ENCODE measurements at regions not wholly inside any gene's neighbourhood (a gene's known extent, or its start where the extent isn't known, plus 50 kb on each side); places are given as distances from the start of the nearest gene placed in this dataset.

DNA sequence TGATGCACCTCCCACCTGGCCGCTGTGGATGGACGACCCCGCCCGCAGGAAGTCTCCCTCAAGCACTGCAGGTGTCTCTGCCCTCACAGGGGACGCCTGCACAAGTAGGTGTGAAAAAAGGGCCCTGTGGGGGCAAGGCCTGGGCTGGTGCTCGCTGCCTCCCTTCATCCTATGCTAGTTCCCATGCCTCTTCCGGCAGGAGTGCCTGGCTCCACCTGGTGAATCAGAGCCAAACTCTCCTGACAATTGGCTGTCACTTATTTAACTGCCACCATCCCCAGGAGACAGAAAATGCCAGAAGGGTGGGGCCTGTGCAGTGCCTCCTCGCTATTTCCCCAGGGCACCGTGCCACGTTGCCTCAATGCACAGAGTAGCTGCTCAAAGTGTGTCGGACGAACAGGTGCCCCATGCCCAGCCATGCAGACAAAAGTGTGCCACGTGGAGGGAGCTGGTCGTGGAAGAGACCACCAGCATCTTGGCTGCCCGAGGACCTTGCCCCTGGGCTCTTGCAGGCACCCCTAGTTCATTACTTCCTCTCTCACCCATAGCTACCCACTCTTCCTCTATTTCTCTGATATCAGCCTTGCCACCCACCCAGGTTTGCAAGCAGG lies 170.7 kb downstream of the SEC14L1 start:
- H3K4me3 ChIP-seq (IDR thresholded peaks at IDR 0.05; ENCODE audit: insufficient read depth, low read depth, low read length) = no peak overlapping the region
- H3K36me3 ChIP-seq (ENCODE audit: insufficient read depth) = no peaks in the 10 kb centered on the region

DNA sequence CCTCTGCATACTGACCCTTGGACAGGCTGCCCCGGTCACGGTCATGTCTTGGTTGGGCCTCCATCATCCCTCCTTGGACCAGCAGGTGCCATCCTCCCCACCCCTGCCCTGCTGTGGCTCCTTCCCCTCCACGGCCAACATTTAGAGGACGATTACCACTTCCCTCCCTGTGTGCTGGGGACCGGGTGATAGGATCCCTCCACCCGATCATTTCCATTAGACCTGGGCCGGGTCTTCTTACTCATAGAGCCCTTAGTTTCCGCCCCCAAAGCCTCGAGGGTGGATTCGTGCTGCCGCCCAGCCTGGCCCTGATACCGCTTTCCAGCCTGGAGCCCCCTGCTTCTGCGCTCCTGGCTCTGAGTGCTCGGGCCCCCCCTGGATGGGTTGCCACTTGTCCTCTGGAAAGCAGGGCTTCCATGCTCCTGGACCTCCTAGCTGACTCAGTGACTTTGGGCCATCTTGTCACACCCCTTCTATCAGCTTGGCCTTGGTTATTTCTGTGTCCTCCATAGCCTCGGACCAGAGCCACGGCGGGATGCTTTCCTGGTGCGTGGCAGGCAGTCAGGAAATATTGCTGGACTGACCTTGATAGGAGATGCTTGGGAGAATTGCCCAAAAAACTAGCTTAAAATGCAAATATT lies 171.4 kb downstream of the SEC14L1 start:
- H3K4me1 ChIP-seq (ENCODE audit: low read depth, poor library complexity, severe bottlenecking) = no peaks in the 10 kb centered on the region
- H4K20me1 ChIP-seq (ENCODE audit: insufficient read depth) = no peaks in the 10 kb centered on the region
- no peak overlapping the region for H2AFZ ChIP-seq (ENCODE audit: low read depth)

More for the DNA sequence above, 170.7 kb downstream of the SEC14L1 start:
- Histone ChIP-seq H4K20me1 (ENCODE audit: insufficient read depth) (no peaks in the 10 kb centered on the region), H3K79me2 (ENCODE audit: insufficient read depth, low read depth) (no peaks in the 10 kb centered on the region), H2AFZ (ENCODE audit: low read depth) (no peak overlapping the region), H3K4me1 (ENCODE audit: low read depth, poor library complexity, severe bottlenecking) (no peaks in the 10 kb centered on the region), H3K9ac (no peak overlapping the region), H3K27ac (no peak overlapping the region), H3K4me2 (no peak overlapping the region), H3K27me3 (ENCODE audit: insufficient read depth, low read depth) (no peaks in the 10 kb centered on the region)
- TF ChIP-seq, protein P1, sequence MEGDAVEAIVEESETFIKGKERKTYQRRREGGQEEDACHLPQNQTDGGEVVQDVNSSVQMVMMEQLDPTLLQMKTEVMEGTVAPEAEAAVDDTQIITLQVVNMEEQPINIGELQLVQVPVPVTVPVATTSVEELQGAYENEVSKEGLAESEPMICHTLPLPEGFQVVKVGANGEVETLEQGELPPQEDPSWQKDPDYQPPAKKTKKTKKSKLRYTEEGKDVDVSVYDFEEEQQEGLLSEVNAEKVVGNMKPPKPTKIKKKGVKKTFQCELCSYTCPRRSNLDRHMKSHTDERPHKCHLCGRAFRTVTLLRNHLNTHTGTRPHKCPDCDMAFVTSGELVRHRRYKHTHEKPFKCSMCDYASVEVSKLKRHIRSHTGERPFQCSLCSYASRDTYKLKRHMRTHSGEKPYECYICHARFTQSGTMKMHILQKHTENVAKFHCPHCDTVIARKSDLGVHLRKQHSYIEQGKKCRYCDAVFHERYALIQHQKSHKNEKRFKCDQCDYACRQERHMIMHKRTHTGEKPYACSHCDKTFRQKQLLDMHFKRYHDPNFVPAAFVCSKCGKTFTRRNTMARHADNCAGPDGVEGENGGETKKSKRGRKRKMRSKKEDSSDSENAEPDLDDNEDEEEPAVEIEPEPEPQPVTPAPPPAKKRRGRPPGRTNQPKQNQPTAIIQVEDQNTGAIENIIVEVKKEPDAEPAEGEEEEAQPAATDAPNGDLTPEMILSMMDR (conservative IDR thresholded peaks at IDR 0.05; ENCODE audit: low read depth, low read length) = no peak

GRCh38 chr17:77312786-77313599 lies 172.2 kb downstream of the SEC14L1 start:
- Histone ChIP-seq H3K36me3 (ENCODE audit: insufficient read depth) (no peaks in the 10 kb centered on the region), H3K27ac (no peak overlapping the region), H3K4me2 (no peak overlapping the region), H3K79me2 (ENCODE audit: insufficient read depth, low read depth) (no peaks in the 10 kb centered on the region), H2AFZ (ENCODE audit: low read depth) (no peak overlapping the region), H3K4me3 (IDR thresholded peaks at IDR 0.05; ENCODE audit: insufficient read depth, low read depth, low read length) (no peak overlapping the region), H3K4me1 (ENCODE audit: low read depth, poor library complexity, severe bottlenecking) (no peaks in the 10 kb centered on the region), H3K9ac (no peak overlapping the region), H4K20me1 (ENCODE audit: insufficient read depth) (no peaks in the 10 kb centered on the region), H3K27me3 (ENCODE audit: insufficient read depth, low read depth) (no peaks in the 10 kb centered on the region)
- TF ChIP-seq, protein P1 (conservative IDR thresholded peaks at IDR 0.05; ENCODE audit: low read depth, low read length) = no peak

More for the DNA sequence above, 171.4 kb downstream of the SEC14L1 start:
- H3K27me3 ChIP-seq (ENCODE audit: insufficient read depth, low read depth) = no peaks in the 10 kb centered on the region
- no peak overlapping the region for H3K9ac ChIP-seq
- no peak overlapping the region for H3K27ac ChIP-seq
- no peaks in the 10 kb centered on the region for H3K79me2 ChIP-seq (ENCODE audit: insufficient read depth, low read depth)
- H3K4me2 ChIP-seq = no peak overlapping the region
- no peak overlapping the region for H3K4me3 ChIP-seq (IDR thresholded peaks at IDR 0.05; ENCODE audit: insufficient read depth, low read depth, low read length)
- TF ChIP-seq, protein P1 (conservative IDR thresholded peaks at IDR 0.05; ENCODE audit: low read depth, low read length) = no peak
- no peaks in the 10 kb centered on the region for H3K36me3 ChIP-seq (ENCODE audit: insufficient read depth)

- no peaks in the 10 kb centered on the region for H3K36me3 ChIP-seq (ENCODE audit: insufficient read depth)
- TF ChIP-seq, protein P1 (conservative IDR thresholded peaks at IDR 0.05; ENCODE audit: low read depth, low read length) = no peak
- H3K9ac ChIP-seq = no peak overlapping the region
- no peaks in the 10 kb centered on the region for H4K20me1 ChIP-seq (ENCODE audit: insufficient read depth)
- H3K27me3 ChIP-seq (ENCODE audit: insufficient read depth, low read depth) = no peaks in the 10 kb centered on the region
- no peak overlapping the region for H2AFZ ChIP-seq (ENCODE audit: low read depth)
- peaks cover 3% of the 10 kb centered on the region for H3K4me1 ChIP-seq (ENCODE audit: low read depth, poor library complexity, severe bottlenecking)
- no peak overlapping the region for H3K27ac ChIP-seq
- no peak overlapping the region for H3K4me3 ChIP-seq (IDR thresholded peaks at IDR 0.05; ENCODE audit: insufficient read depth, low read depth, low read length)
- H3K79me2 ChIP-seq (ENCODE audit: insufficient read depth, low read depth) = no peaks in the 10 kb centered on the region
- H3K4me2 ChIP-seq = no peak overlapping the region
Measured at GRCh38 chr17:77313831-77314230, 173.1 kb downstream of the SEC14L1 start.
